Glomerular visceral epithelial cell (primary cell): ENCODE measurements at regions not wholly inside any gene's neighbourhood (a gene's known extent, or its start where the extent isn't known, plus 50 kb on each side); places are given as distances from the start of the nearest gene placed in this dataset.

Experiments
- DNase-seq: peaks from one replicate; pipeline ENCODE4 v3.0.0-alpha.2; 2016; ENCODE audit errors: extremely low spot score

GRCh38 chr11:70535191-70535971 is 137.1 kb downstream of the CTTN start:
- no peak for DNase-seq

- DNase-seq, result no peak
Measured at GRCh38 chr11:70536051-70536877, 137.9 kb downstream of the CTTN start.

GRCh38 chr11:70537576-70538571 is 139.5 kb downstream of the CTTN start:
- DNase-seq, result no peak

- DNase-seq, result no peak
Measured at GRCh38 chr11:70538641-70539359, 140.5 kb downstream of the CTTN start.

- DNase-seq, result peak; percentile 64
Measured at GRCh38 chr11:70539360-70540095, 141.2 kb downstream of the CTTN start.

- DNase-seq, result no peak
Measured at GRCh38 chr11:70540196-70540595, 141.9 kb downstream of the CTTN start.

GRCh38 chr11:70541176-70541575 is 142.8 kb downstream of the CTTN start:
- no peak for DNase-seq

GRCh38 chr11:70541699-70542098 is 143.4 kb downstream of the CTTN start:
- no peak for DNase-seq

- peak; percentile 20 for DNase-seq
Measured at GRCh38 chr11:70542406-70542805, 144.1 kb downstream of the CTTN start.

- DNase-seq, result no peak
Measured at GRCh38 chr11:70542811-70543210, 144.5 kb downstream of the CTTN start.

- DNase-seq, result no peak
Measured at GRCh38 chr11:70543611-70544010, 145.3 kb downstream of the CTTN start.

GRCh38 chr11:70544067-70544773 is 145.9 kb downstream of the CTTN start:
- DNase-seq, result no peak

GRCh38 chr11:70544774-70545609 is 146.7 kb downstream of the CTTN start:
- peak; percentile 70 for DNase-seq

GRCh38 chr11:70545610-70545912 is 147.2 kb downstream of the CTTN start:
- DNase-seq, result peak; percentile 37

GRCh38 chr11:70546191-70546940 is 148.0 kb downstream of the CTTN start:
- DNase-seq, result no peak

- DNase-seq, result no peak
Measured at GRCh38 chr11:70547386-70547785, 149.1 kb downstream of the CTTN start.

GRCh38 chr11:70547821-70548670 is 149.7 kb downstream of the CTTN start:
- no peak for DNase-seq
